Stimulated activated CD8-positive, alpha-beta memory T cell treated with anti-CD3 and anti-CD28 coated beads, Interleukin-12 subunit alpha, Interleukin-12 subunit beta, amount 100 ng/mL, for 24 hours (primary cell): ENCODE measurements at regions not wholly inside any gene's neighbourhood (a gene's known extent, or its start where the extent isn't known, plus 50 kb on each side); places are given as distances from the start of the nearest gene placed in this dataset.

Source experiments
- DNase-seq: peaks from one replicate; pipeline ENCODE4 v3.0.0-alpha.2; 2020; ENCODE audit errors: extremely low read depth

- no peak for DNase-seq
Measured at GRCh38 chr5:110356677-110357076, 369.8 kb downstream of the TMEM232 start.

GRCh38 chr5:110359221-110359620, 367.2 kb downstream of the TMEM232 start:
- no peak for DNase-seq

- DNase-seq = no peak
Measured at GRCh38 chr5:110361471-110361870, 365.0 kb downstream of the TMEM232 start.

- DNase-seq = no peak
Measured at GRCh38 chr5:110362261-110362660, 364.2 kb downstream of the TMEM232 start.

- DNase-seq = no peak
Measured at GRCh38 chr5:110366716-110367115, 359.8 kb downstream of the TMEM232 start.
